AG04450 (cell line): ENCODE measurements at regions not wholly inside any gene's neighbourhood (a gene's known extent, or its start where the extent isn't known, plus 50 kb on each side); places are given as distances from the start of the nearest gene placed in this dataset.

Source experiments
- CTCF ChIA-PET: fragments of 300-600, 350-600 bp; formaldehyde crosslinking; extraction: SDS; loops from one replicate; lab custom pipeline; 2022; ENCODE audit warnings: antibody characterized with exemption, inconsistent platforms; lab: Charles Lee
- POLR2A ChIA-PET: fragments of 350-600 bp; formaldehyde crosslinking; extraction: SDS; loops from one replicate; lab custom pipeline; 2021; ENCODE audit warnings: antibody characterized with exemption, inconsistent platforms; lab: Yijun Ruan, JAX
- DNase-seq: peaks from one replicate; pipeline ENCODE4 v3.0.0-alpha.2; 2011; ENCODE audit warnings: low read depth, low spot score
- H3K27ac ChIP-seq: one replicate; pipeline ENCODE4 v1.5.1; 2012; ENCODE audit warnings: low read depth, low read length, control low read depth
- H3K27me3 ChIP-seq: one replicate; pipeline ENCODE4 v1.6.0; 2012; ENCODE audit warnings: low read length; ENCODE audit not compliant: control insufficient read depth, insufficient read depth
- H3K4me3 ChIP-seq: 2 replicates; pipeline ENCODE4 v1.5.1; 2011; ENCODE audit warnings: mild to moderate bottlenecking, low read depth, low read length, control low read depth
- H3K9me3 ChIP-seq: 2 replicates; pipeline ENCODE4 v1.5.1; 2012; ENCODE audit warnings: low read length; ENCODE audit not compliant: control insufficient read depth, insufficient read depth
- CTCF ChIP-seq: IDR thresholded peaks from 2 replicates; pipeline ENCODE4 v1.5.1; 2011; ENCODE audit warnings: low read depth, low read length, control low read depth, inconsistent platforms

GRCh38 chr1:212536586-212536985 is 72.0 kb upstream of the ATF3 start:
- CTCF ChIA-PET = no interaction called here
- Histone ChIP-seq H3K4me3 (no peak overlapping the region), H3K9me3 (peaks cover 8% of the 10 kb centered on the region), H3K27ac (no peak overlapping the region), H3K27me3 (peaks cover 18% of the 10 kb centered on the region)
- POLR2A ChIA-PET = no interaction called here
- DNase-seq = no peak
- TF ChIP-seq CTCF = no peak

- DNase-seq = no peak
- H3K27ac ChIP-seq = no peak overlapping the region
- no peak for TF ChIP-seq CTCF
- ChIA-PET CTCF (interaction anchor here (0.6 to 1.0 kb wide), 2 partner anchors 9 to 70 kb away, joined by 3 read pairs; no protein-coding TSS in a partner anchor), POLR2A (no interaction called here)
- peaks cover 13% of the 10 kb centered on the region for H3K27me3 ChIP-seq
- peaks cover 8% of the 10 kb centered on the region for H3K9me3 ChIP-seq
- no peak overlapping the region for H3K4me3 ChIP-seq
Observed at GRCh38 chr1:212537610-212538009, 71.0 kb upstream of the ATF3 start.

- DNase-seq = no peak
- H3K9me3 ChIP-seq = peaks cover 8% of the 10 kb centered on the region
- ChIA-PET CTCF (no interaction called here), POLR2A (no interaction called here)
- no peak overlapping the region for H3K27ac ChIP-seq
- TF ChIP-seq CTCF = no peak
- peaks cover 2% of the 10 kb centered on the region for H3K27me3 ChIP-seq
- no peak overlapping the region for H3K4me3 ChIP-seq
Observed at GRCh38 chr1:212539737-212540430, 68.7 kb upstream of the ATF3 start.

- Histone ChIP-seq H3K27me3 (no peaks in the 10 kb centered on the region), H3K9me3 (no peaks in the 10 kb centered on the region), H3K27ac (no peak overlapping the region), H3K4me3 (no peak overlapping the region)
- POLR2A ChIA-PET = no interaction called here
- no peak for TF ChIP-seq CTCF
- CTCF ChIA-PET = no interaction called here
- DNase-seq = no peak
Observed at GRCh38 chr1:212542761-212543187, 65.8 kb upstream of the ATF3 start.

GRCh38 chr1:212544110-212544509 is 64.5 kb upstream of the ATF3 start:
- Histone ChIP-seq H3K27ac (no peak overlapping the region), H3K4me3 (no peak overlapping the region), H3K27me3 (no peaks in the 10 kb centered on the region), H3K9me3 (no peaks in the 10 kb centered on the region)
- no peak for DNase-seq
- TF ChIP-seq CTCF = no peak
- ChIA-PET CTCF (interaction anchor here (2.6 kb wide), 1 partner anchor 67 kb away, joined by 9 read pairs; no protein-coding TSS in a partner anchor), POLR2A (no interaction called here)
